ENCODE measurements at regions not wholly inside any gene's neighbourhood (a gene's known extent, or its start where the extent isn't known, plus 50 kb on each side); places are given as distances from the start of the nearest gene placed in this dataset.
A peak's percentile ranks its signal among the peaks of the same experiment; 100 is the strongest.

GRCh38 chr5:30194595-30194994, 998.9 kb upstream of the CDH6 start:
- no peak for TF ChIP-seq EZH2 (IDR thresholded peaks at IDR 0.05; ENCODE audit: low read depth, unreplicated experiment)
- no peak for TF ChIP-seq POLR2AphosphoS5 (IDR thresholded peaks at IDR 0.05; ENCODE audit: low read depth)
- TF ChIP-seq, protein P1, sequence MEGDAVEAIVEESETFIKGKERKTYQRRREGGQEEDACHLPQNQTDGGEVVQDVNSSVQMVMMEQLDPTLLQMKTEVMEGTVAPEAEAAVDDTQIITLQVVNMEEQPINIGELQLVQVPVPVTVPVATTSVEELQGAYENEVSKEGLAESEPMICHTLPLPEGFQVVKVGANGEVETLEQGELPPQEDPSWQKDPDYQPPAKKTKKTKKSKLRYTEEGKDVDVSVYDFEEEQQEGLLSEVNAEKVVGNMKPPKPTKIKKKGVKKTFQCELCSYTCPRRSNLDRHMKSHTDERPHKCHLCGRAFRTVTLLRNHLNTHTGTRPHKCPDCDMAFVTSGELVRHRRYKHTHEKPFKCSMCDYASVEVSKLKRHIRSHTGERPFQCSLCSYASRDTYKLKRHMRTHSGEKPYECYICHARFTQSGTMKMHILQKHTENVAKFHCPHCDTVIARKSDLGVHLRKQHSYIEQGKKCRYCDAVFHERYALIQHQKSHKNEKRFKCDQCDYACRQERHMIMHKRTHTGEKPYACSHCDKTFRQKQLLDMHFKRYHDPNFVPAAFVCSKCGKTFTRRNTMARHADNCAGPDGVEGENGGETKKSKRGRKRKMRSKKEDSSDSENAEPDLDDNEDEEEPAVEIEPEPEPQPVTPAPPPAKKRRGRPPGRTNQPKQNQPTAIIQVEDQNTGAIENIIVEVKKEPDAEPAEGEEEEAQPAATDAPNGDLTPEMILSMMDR (conservative IDR thresholded peaks at IDR 0.05; ENCODE audit: low read depth in 2 of 2): no peak
- no peak for TF ChIP-seq ZNF114 (CRISPR knock-in tag; IDR thresholded peaks at IDR 0.05)
- TF ChIP-seq JUNB (IDR thresholded peaks at IDR 0.05; ENCODE audit: unreplicated experiment): no peak
- no peak for TF ChIP-seq CREB1 (CRISPR knock-in tag; IDR thresholded peaks at IDR 0.05; ENCODE audit: low read depth)
- TF ChIP-seq, protein P2, sequence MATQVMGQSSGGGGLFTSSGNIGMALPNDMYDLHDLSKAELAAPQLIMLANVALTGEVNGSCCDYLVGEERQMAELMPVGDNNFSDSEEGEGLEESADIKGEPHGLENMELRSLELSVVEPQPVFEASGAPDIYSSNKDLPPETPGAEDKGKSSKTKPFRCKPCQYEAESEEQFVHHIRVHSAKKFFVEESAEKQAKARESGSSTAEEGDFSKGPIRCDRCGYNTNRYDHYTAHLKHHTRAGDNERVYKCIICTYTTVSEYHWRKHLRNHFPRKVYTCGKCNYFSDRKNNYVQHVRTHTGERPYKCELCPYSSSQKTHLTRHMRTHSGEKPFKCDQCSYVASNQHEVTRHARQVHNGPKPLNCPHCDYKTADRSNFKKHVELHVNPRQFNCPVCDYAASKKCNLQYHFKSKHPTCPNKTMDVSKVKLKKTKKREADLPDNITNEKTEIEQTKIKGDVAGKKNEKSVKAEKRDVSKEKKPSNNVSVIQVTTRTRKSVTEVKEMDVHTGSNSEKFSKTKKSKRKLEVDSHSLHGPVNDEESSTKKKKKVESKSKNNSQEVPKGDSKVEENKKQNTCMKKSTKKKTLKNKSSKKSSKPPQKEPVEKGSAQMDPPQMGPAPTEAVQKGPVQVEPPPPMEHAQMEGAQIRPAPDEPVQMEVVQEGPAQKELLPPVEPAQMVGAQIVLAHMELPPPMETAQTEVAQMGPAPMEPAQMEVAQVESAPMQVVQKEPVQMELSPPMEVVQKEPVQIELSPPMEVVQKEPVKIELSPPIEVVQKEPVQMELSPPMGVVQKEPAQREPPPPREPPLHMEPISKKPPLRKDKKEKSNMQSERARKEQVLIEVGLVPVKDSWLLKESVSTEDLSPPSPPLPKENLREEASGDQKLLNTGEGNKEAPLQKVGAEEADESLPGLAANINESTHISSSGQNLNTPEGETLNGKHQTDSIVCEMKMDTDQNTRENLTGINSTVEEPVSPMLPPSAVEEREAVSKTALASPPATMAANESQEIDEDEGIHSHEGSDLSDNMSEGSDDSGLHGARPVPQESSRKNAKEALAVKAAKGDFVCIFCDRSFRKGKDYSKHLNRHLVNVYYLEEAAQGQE (IDR thresholded peaks at IDR 0.05; ENCODE audit: unreplicated experiment): no peak
- TF ChIP-seq, protein P3, sequence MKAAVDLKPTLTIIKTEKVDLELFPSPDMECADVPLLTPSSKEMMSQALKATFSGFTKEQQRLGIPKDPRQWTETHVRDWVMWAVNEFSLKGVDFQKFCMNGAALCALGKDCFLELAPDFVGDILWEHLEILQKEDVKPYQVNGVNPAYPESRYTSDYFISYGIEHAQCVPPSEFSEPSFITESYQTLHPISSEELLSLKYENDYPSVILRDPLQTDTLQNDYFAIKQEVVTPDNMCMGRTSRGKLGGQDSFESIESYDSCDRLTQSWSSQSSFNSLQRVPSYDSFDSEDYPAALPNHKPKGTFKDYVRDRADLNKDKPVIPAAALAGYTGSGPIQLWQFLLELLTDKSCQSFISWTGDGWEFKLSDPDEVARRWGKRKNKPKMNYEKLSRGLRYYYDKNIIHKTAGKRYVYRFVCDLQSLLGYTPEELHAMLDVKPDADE (IDR thresholded peaks at IDR 0.05): no peak
- no peak for TF ChIP-seq ZNF331 (CRISPR knock-in tag; IDR thresholded peaks at IDR 0.05; ENCODE audit: low read depth)
- no peak for TF ChIP-seq EZH2phosphoT487 (IDR thresholded peaks at IDR 0.05; ENCODE audit: unreplicated experiment)
- TF ChIP-seq NANOG (IDR thresholded peaks at IDR 0.05; ENCODE audit: borderline replicate concordance): no peak
- TF ChIP-seq ZNF462 (CRISPR knock-in tag; IDR thresholded peaks at IDR 0.05): no peak
- TF ChIP-seq STAT1 (IDR thresholded peaks at IDR 0.05; ENCODE audit: unreplicated experiment): no peak
- H3K79me2 ChIP-seq (replicated peaks; ENCODE audit: insufficient read depth): no peaks in the 10 kb centered on the region
- no peaks in the 10 kb centered on the region for H3K9me2 ChIP-seq (ENCODE audit: insufficient read depth)
- H3K4me3 ChIP-seq: no peak overlapping the region
- peaks cover 6% of the 10 kb centered on the region; the same call in 1 of the 2 replicates for H3K4me1 ChIP-seq (ENCODE audit: insufficient read depth)
- H2AFZ ChIP-seq: no peak overlapping the region
- ATAC-seq: no peak
- no peak overlapping the region for H3K27ac ChIP-seq (ENCODE audit: low read depth)
- Mint-ChIP-seq H3K27me3 (ENCODE audit: insufficient read depth, low read depth, poor library complexity) (no peaks in the 10 kb centered on the region), H3K36me3 (ENCODE audit: low read depth) (no peaks in the 10 kb centered on the region), H3K4me3 (no peak overlapping the region), H3K4me1 (peaks cover 4% of the 10 kb centered on the region; the same call in 2 of the 3 replicates), H3K9me3 (no peaks in the 10 kb centered on the region), H3K27ac (peak overlapping the region; percentile 67)
- H3K4me2 ChIP-seq: no peak overlapping the region
- DNase-seq (ENCODE audit: low spot score): no peak
- H3K36me3 ChIP-seq (ENCODE audit: insufficient read depth): no peaks in the 10 kb centered on the region
- H4K20me1 ChIP-seq (replicated peaks; ENCODE audit: insufficient read depth): no peaks in the 10 kb centered on the region
- H3F3A ChIP-seq (replicated peaks; ENCODE audit: low read depth): no peaks in the 10 kb centered on the region
- no peaks in the 10 kb centered on the region for H3K27me3 ChIP-seq (ENCODE audit: insufficient read depth)

Data from GM23338 (cell line).